H7 (cell line): ENCODE measurements at regions not wholly inside any gene's neighbourhood (a gene's known extent, or its start where the extent isn't known, plus 50 kb on each side); places are given as distances from the start of the nearest gene placed in this dataset.
"Not testable (repeated sequence)": the region's sequence is repeated elsewhere in the genome, so short reads cannot be mapped to it uniquely, and the experiment has no call there.

ENCODE experiments used
- DNase-seq: peaks from one replicate; pipeline ENCODE4 v3.0.0; 2012
- H3K27me3 ChIP-seq: 2 replicates; pipeline ENCODE4 v1.6.0; 2011; ENCODE audit warnings: mild to moderate bottlenecking, low read length; ENCODE audit not compliant: control insufficient read depth, insufficient read depth
- H3K36me3 ChIP-seq: replicated peaks from 2 replicates; pipeline ENCODE4 v1.5.1; 2011; ENCODE audit warnings: low read length; ENCODE audit not compliant: control insufficient read depth, insufficient read depth
- H3K4me3 ChIP-seq: 2 replicates; pipeline ENCODE4 v1.5.1; 2011; ENCODE audit warnings: low read depth, mild to moderate bottlenecking, control low read depth, low read length, moderate library complexity; ENCODE audit not compliant: insufficient read depth

DNA sequence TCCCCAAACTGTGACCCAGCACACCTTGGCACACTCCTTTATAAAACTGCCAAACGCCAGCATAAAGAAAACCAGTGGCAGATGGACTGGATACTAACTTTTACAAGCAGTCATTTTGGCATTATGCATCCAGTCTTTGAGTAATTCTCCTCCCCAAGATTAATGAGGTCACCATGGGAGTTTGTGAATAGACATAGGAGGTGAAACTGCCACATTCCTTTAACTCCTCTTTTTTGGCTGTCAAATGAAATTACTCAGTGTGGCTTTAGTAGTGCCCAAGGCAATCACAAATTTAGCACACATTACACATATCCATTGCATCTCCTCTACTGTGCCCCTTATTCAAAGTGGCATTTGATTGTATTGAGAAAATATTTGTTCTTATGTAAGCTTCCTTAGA, 315.3 kb upstream of the FGF13 start:
- no peak for DNase-seq

DNA sequence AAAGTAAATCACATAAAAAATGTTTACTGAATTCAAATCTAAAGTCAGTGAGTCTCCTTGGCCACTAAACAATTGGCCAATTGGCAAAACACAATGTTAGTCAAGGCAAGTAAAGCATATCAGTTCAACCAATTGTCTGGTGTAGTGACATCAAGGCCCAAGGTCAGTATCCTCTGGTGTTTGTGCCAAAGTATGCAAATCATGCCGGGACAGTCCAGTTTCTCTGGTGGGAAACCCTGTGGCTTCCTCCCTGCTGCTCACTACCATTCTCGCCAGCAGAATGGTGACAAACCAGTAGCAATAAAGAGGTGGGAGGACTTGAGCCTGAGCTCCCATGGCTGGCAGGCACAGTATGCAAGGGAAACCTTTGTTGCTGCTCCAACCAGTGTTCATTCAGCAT, 314.9 kb upstream of the FGF13 start:
- no peaks in the 10 kb centered on the region for H3K27me3 ChIP-seq
- DNase-seq: no peak
- no peaks in the 10 kb centered on the region for H3K36me3 ChIP-seq

More for the DNA sequence above, 315.3 kb upstream of the FGF13 start:
- Histone ChIP-seq H3K36me3 (no peaks in the 10 kb centered on the region), H3K4me3 (no peak overlapping the region), H3K27me3 (no peaks in the 10 kb centered on the region)

GRCh38 chrX:139025816-139026215, 314.3 kb upstream of the FGF13 start:
- H3K4me3 ChIP-seq: no peak overlapping the region
- no peaks in the 10 kb centered on the region for H3K36me3 ChIP-seq
- H3K27me3 ChIP-seq: no peaks in the 10 kb centered on the region
- no peak for DNase-seq

More for the DNA sequence above, 314.9 kb upstream of the FGF13 start:
- no peak overlapping the region for H3K4me3 ChIP-seq

DNA sequence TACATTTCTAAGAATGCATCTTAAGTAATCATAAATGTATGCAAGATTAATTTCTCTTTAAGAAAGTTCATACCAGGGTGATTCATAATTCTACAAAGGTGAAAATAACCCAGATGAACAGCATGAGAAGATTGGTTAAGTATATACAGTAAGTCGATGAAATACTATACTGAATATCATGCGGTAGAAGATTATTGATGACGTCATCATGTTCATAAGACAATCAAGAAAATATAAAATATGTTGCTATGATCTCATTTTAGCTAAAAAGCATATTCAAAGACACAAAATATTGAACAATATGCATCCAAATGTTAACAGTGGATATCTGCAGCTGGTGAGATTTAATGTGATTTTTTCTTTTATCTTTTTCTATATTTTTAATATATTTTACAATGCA, 312.0 kb upstream of the FGF13 start:
- Histone ChIP-seq H3K36me3 (no peaks in the 10 kb centered on the region), H3K4me3 (no peak overlapping the region), H3K27me3 (no peaks in the 10 kb centered on the region)
- no peak for DNase-seq

DNA sequence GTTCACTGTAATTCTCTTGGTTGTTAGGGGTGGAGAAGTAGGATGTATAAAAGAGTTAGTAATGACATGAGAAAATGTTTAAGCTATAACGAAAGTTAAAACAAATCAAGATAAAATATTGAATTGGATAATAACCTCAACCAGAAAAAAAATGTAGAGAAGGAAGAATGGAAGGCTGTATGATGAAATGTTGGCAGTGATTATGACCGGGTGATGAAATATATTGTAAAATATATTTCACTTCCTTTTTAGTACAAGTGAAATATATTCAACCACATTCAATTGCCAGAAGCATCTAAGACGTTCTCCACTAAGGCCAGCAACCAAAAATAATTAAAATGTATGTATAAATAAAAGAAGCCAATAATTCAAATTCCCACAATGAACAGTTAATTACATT, 309.3 kb upstream of the FGF13 start:
- no peaks in the 10 kb centered on the region for H3K27me3 ChIP-seq
- DNase-seq: no peak
- no peak overlapping the region for H3K4me3 ChIP-seq
- no peaks in the 10 kb centered on the region for H3K36me3 ChIP-seq

DNA sequence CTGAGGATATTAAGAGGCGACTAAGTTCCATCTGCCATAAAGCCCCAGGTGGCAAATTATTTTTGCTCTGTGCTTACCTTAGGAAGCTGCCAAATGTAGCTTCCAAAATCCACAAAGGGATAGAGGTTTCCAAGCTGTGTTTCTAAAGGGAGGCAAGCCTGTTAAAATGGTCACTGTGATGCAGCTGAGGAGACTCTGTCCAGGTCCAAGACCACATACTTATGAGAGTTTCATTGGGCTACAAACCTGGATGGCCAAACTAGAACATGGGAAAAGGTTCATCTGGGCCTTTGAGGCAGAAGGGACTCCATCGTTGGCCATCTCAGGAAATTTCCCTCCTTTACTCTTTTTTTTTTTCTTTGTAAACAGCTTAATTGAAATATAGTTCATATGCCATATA, 306.9 kb upstream of the FGF13 start:
- Histone ChIP-seq H3K36me3 (no peaks in the 10 kb centered on the region), H3K27me3 (no peaks in the 10 kb centered on the region), H3K4me3 (no peak overlapping the region)
- DNase-seq: no peak

- no peaks in the 10 kb centered on the region for H3K27me3 ChIP-seq
- H3K4me3 ChIP-seq: no peak overlapping the region
- DNase-seq: no peak
- no peaks in the 10 kb centered on the region for H3K36me3 ChIP-seq
Measured at GRCh38 chrX:139015627-139016026, 304.1 kb upstream of the FGF13 start.

DNA sequence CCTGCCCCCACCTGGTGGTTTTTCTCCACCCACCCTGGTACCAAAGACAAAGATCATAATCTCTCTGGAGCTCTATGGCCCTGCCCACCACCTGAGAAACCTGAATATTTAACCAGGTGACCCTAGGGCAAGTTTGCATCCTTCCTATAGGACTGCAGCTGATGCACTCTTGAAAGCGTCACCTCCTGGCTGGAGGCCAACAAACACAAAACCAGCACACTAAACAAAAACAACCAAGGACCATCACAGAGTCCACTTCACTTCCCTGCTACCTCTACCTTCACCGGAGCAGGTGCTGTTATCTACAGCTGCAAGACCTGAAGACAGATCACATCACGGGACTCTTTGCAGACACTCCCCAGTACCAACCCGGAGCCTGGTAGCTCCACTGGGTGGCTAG, 296.7 kb upstream of the FGF13 start:
- Histone ChIP-seq H3K36me3 (no peaks in the 10 kb centered on the region), H3K27me3 (no peaks in the 10 kb centered on the region), H3K4me3 (no peak overlapping the region)
- no peak for DNase-seq

DNA sequence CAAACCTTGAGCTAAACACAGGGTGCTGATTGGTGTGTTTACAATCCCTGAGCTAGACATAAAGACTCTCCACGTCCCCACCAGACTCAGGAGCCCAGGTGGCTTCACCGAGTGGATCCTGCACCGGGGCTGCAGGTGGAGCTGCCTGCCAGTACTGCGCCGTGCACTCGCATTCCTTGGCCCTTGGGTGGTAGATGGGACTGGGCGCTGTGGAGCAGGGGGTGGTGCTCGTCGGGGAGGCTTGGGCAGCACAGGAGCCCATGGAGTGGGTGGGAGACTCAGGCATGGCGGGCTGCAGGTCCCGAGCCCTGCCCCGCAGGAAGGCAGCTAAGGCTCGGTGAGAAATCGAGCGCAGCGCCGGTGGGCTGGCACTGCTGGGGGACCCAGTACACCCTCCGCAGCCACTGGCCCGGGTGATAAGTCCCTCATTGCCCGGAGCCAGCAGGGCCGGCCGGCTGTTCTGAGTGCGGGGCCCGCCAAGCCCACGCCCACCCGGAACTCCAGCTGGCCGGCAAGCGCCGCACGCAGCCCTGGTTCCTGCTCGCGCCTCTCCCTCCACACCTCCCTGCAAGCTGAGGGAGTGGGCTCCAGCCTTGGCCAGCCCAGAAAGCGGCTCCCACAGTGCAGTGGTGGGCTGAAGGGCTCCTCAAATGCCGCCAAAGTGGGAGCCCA, 292.5 kb upstream of the FGF13 start:
- H3K36me3 ChIP-seq, H3K4me3 ChIP-seq, DNase-seq, H3K27me3 ChIP-seq: not testable (repeated sequence)

- H3K4me3 ChIP-seq: no peak overlapping the region
- no peaks in the 10 kb centered on the region for H3K27me3 ChIP-seq
- no peak for DNase-seq
- no peaks in the 10 kb centered on the region for H3K36me3 ChIP-seq
Measured at GRCh38 chrX:139002319-139002718, 290.8 kb upstream of the FGF13 start.

- Histone ChIP-seq H3K27me3 (no peaks in the 10 kb centered on the region), H3K36me3 (no peaks in the 10 kb centered on the region), H3K4me3 (no peak overlapping the region)
- no peak for DNase-seq
Measured at GRCh38 chrX:138996268-138996667, 284.8 kb upstream of the FGF13 start.

- Histone ChIP-seq H3K27me3 (no peaks in the 10 kb centered on the region), H3K36me3 (no peaks in the 10 kb centered on the region), H3K4me3 (no peak overlapping the region)
- no peak for DNase-seq
Measured at GRCh38 chrX:138995458-138995857, 283.9 kb upstream of the FGF13 start.

DNA sequence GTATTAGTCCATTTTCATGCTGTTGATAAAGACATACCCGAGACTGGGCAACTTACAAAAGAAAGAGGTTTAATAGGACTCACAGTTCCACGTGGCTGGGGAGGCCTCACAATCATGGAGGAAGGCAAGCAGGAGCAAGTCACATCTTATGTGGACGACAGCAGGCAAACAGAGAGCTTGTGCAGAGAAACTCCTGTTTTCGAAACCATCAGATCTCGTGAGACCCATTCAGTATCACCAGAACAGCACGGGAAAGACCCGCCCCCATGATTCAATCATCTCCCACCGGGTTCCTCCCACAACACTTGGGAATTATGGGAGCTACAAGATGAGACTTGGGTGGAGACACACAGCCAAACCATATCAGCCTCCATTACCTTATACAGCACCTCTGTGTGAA, 278.9 kb upstream of the FGF13 start:
- H3K36me3 ChIP-seq, H3K4me3 ChIP-seq, H3K27me3 ChIP-seq, DNase-seq: not testable (repeated sequence)

- Histone ChIP-seq H3K27me3 (no peaks in the 10 kb centered on the region), H3K4me3 (no peak overlapping the region), H3K36me3 (no peaks in the 10 kb centered on the region)
- DNase-seq: no peak
Measured at GRCh38 chrX:138986866-138987265, 275.3 kb upstream of the FGF13 start.

DNA sequence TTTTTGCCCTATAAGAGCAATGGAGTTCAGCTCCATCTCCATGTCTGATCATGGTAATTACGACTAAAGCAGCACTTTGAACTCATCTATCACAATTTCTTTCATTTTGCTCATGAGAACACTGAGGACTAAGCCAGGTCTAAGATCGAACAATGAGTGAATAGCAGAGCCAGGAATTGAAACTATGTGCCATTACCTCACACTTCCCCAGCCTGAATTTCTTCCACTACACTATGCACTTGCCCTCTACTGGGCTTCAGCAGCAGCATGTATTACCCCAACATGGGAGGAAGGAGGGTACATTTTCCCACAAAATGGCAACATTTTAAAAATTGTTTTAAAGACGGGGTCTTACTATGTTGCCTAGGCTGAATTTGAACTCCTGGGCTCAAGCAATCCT, 274.7 kb upstream of the FGF13 start:
- H3K36me3 ChIP-seq: no peaks in the 10 kb centered on the region
- H3K4me3 ChIP-seq: no peak overlapping the region
- no peak for DNase-seq
- H3K27me3 ChIP-seq: no peaks in the 10 kb centered on the region

DNA sequence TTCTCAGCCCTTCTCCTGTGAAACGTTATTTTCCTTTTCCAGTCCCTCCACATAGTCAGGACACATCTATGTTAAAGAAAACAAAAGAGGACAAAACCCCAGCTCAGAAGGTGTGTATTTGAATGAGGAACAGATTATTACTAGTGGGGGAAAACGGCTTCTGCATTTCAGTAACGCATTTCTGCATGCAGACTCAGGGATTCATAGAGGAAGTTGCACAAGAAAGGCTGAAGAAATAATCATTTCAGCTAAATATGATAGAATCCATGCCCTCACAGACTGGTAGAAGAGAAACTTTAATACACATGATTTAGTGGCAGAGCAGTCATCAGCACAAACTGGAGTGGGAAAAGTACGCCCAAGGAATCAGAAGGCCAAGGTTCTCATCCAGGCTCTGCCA, 270.8 kb upstream of the FGF13 start:
- no peaks in the 10 kb centered on the region for H3K36me3 ChIP-seq

More for the DNA sequence above, 270.8 kb upstream of the FGF13 start:
- H3K27me3 ChIP-seq: no peaks in the 10 kb centered on the region
- no peak for DNase-seq
- H3K4me3 ChIP-seq: no peak overlapping the region
